ENCODE measurements at regions not wholly inside any gene's neighbourhood (a gene's known extent, or its start where the extent isn't known, plus 50 kb on each side); places are given as distances from the start of the nearest gene placed in this dataset.
A peak's percentile ranks its signal among the peaks of the same experiment; 100 is the strongest.
"Not testable (repeated sequence)": the region's sequence is repeated elsewhere in the genome, so short reads cannot be mapped to it uniquely, and the experiment has no call there.

DNA sequence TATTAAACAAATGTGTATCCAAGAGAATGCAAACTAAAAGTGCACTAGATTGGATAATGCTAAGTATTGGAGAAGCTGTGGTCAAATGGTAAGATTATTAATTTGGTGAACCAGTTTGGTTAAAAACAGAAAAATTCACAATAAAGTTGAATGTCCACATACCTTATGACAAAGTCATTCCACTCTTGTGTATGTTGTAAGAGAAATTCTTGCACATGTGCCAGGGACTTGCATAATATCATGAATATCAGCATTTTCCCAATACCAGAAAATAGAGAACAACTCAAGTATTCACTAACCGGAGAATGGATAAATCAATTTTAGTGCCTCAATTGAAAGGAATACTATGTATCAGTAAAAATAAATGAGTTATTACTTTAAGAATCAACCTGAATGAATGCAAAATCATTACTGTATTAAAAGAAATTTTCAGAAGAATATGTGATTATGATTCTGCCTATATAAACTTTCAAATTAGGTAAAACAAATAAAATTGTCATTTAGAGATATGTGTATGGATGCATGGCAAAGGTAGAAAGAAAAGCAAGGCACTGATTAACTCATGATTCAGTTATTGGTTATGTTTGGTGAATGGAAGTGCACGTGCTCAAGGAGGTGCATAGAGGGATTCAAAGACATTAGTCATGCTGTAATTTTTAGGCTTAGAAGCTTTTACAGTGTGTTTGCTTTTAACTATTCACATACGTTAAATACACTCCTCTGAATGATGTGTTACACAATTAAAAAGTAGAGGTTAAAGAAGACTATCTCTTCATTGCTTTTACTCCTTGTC lies 217.4 kb upstream of the KCNK2 start:
- no peak for DNase-seq

DNA sequence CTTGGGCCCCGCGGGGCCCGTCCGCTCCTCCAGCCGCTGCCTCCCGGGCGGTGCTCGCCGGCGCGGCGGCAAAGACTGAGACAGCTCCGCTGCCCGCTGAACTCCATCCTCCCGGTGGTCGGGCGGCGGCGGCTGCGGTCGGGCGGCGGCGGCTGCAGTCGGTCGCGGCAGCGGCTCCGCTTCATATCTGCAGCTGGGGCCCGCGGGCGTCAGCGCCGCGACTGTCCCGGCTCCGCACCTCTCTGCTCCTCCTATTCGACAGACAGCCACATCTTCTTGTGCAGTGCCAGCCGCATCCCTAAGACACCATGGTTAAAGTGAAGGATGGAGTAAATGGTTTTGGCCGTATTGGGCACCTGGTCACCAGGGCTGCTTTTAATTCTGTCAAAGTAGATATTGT lies 212.1 kb upstream of the KCNK2 start:
- not testable (repeated sequence) for DNase-seq

GRCh38 chr1:214880956-214881355 lies 201.6 kb upstream of the KCNK2 start:
- DNase-seq, result no peak

DNA sequence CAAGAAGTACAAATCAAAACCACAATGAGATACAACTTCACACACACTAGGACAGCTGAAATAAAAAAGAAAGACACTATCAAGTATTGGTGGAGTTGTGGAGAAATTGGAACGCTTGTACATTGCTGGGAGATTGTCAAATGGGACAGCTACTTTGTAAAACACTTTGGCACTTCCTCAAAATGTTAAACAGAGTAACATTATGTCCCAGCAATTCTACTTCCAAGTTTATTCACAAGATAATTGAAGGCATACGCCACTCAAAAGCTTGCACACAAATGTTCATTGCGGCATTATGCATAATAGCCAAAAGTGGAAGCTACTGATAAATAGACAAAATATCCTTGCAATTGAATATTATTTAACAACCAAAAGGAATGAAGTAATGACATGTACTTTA lies 199.9 kb upstream of the KCNK2 start:
- DNase-seq, result no peak

GRCh38 chr1:214895011-214895600 lies 187.4 kb upstream of the KCNK2 start:
- DNase-seq, result no peak

DNA sequence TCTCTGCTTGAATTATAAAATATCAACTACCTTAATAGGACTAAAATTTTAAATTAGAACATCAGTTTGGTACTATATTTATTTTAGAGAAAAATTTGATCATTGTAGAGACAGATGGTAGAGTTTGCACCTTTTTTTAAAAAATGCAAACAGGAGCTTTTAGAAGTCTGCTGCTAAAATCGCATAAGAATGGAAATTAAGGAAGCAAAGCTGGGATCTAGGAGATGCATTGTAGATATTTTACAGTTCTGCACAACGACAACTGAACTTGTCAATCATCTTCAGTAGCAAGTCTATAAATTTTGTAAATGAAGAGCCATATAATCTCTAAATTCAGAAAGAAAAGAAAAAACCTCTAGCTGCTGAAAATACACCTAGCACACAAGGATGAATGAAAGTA lies 185.6 kb upstream of the KCNK2 start:
- no peak for DNase-seq

- no peak for DNase-seq
Observed at GRCh38 chr1:214897581-214897980, 185.0 kb upstream of the KCNK2 start.

GRCh38 chr1:214898161-214898560 lies 184.4 kb upstream of the KCNK2 start:
- DNase-seq, result no peak

DNA sequence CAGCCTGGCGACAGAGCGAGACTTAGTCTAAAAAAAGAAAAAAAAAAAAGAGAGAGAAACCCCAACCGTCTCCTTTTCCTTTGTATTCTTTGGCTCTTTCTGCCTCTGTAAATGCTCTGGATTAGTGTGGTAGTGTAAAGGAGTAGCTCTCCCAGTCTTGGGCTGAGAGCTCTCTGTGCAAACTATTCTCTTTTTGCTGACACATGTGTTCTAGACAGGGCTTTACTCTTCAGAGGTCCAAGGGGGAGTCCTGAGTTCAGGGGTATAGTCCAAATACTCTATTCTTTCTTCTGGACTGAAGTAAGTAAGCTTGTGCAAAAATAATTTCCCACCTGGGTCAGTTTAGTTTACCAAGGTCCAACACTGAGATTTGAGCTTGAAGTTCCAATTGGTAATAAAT lies 183.8 kb upstream of the KCNK2 start:
- no peak for DNase-seq

DNA sequence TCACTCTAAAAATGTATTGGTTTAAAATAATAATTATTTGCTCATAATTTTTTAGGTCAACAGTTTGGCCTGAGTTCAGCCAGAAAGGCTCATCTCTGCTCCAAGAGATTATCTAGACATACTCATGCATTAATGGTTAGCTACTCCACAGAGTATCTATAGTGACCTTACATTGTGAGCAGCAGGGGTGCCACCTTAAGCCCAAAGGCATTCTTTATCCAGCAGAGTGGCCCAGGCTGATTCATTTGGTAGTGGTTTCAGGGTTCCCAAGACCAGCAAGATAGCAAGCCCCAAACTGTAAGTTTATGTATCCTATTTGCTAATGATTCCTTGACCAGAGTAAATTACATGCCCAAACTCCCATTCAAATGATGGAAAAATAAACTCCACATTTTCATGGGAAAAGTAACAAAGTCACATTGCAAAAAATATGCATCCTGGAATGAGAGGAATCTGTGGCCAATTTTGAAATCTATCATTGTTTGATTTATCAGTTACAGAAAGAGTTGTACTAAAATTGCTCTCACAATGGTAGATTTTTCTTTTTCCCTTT lies 182.6 kb upstream of the KCNK2 start:
- no peak for DNase-seq

DNA sequence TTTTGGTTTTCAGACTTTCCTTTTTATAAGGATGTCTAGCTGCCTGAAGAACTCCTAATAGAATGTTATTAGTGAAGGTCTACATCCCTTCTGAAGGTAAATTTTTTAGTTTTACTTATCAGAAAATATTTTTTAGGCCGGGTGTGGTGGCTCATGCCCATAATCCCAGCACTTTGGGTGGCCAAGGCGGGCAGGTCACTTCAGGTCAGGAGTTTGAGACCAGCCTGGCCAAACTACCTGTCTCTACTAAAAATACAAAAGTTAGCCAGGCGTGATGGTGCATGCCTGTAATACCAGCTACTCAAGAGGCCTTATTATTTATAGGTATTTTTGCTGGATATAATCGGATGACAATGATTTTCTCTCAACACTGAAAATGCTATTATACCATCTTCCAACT lies 181.9 kb upstream of the KCNK2 start:
- DNase-seq, result no peak

GRCh38 chr1:214901718-214902117 lies 180.8 kb upstream of the KCNK2 start:
- DNase-seq, result no peak

- no peak for DNase-seq
Observed at GRCh38 chr1:214902636-214903320, 179.8 kb upstream of the KCNK2 start.

DNA sequence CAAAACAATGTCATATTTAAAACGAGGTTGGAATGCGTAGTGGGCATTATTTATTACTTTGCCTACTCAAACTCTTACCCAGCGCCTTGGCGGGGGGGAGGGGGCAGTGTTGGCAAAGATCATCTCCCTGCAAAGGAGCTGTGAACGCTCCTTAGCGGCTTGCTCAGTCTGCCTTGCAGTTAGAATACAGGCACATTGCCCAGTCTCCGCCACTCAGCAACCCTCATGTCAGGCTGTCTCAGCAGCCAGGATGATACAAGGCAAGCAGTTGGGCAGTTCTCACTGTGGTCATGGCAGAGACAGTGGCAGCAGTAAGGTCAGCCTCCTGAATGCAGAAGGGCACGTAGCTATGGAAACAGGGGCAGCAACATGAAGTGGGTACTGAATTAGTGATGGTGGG lies 170.4 kb upstream of the KCNK2 start:
- no peak for DNase-seq

- DNase-seq, result no peak
Observed at GRCh38 chr1:214913966-214914365, 168.6 kb upstream of the KCNK2 start.

GRCh38 chr1:214917081-214917635 lies 165.4 kb upstream of the KCNK2 start:
- DNase-seq, result no peak

DNA sequence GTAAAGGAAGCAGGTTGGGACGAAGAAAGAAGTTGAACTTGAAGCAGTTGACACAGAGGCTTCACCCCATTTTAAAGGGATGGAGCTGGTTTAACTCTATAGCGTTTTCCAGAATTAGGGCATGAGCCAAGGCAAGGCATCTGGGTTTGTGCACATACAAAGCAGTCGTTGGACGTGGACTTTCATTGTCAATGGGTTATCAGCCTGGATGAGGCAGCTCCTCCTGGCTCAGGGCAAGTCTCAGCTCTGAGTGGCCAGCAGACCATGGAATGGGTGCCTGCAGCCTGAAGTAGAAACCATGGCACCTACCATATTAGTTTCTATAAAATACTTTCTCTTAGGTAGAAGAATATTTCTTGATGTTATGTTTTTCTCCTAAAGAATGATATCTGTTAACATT lies 163.8 kb upstream of the KCNK2 start:
- no peak for DNase-seq

GRCh38 chr1:214920337-214920736 lies 162.2 kb upstream of the KCNK2 start:
- no peak for DNase-seq

- no peak for DNase-seq
Observed at GRCh38 chr1:214923278-214923915, 159.1 kb upstream of the KCNK2 start.

DNA sequence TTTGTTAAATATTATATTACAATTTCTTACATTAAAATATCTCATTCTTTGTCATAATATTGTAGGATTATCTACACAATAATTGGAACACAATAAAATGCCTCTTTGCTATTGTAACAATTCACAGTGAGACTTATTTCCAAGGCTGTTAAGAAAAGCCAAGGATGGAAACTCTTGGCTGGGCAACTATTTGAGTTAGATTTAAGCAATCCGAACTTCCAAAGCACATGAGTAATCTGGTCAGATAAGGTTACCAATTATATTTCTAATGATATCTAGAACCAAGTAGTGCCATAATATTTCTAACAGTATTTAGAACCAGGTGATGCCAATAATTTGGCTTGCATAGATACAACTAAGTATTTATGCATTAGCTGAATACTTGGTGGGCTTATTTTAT lies 154.7 kb upstream of the KCNK2 start:
- DNase-seq, result no peak

GRCh38 chr1:214928574-214928973 lies 154.0 kb upstream of the KCNK2 start:
- DNase-seq, result no peak

DNA sequence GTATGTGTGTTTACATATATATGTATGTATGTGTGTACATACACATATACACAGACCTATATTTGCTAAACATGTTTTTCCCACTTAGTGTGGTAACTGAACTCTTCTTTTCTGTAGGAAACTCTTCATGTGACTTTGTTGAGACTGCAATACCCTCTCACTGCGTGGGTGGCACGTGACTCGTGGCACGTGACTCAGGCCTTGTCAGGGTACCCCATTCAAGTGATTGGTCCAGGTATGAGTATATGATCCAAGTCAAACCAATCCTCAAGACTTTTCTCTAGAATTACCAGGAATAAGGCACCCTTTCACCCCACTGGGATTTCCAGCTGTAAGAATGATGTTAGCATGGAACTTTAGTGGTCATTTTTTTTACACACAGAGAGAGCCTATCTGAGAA lies 149.2 kb upstream of the KCNK2 start:
- peak in 1 of 3 donors; percentile 5 for DNase-seq

GRCh38 chr1:214934045-214934444 lies 148.5 kb upstream of the KCNK2 start:
- no peak for DNase-seq

All from suppressor macrophage treated with lipopolysaccharide for 1 hour (primary cell).